GM18873 (cell line): ENCODE measurements at regions not wholly inside any gene's neighbourhood (a gene's known extent, or its start where the extent isn't known, plus 50 kb on each side); places are given as distances from the start of the nearest gene placed in this dataset.

Experiments used
- ATAC-seq: cut with Tn5 transposase; IDR thresholded peaks from one replicate; pipeline ENCODE4 v1.9.1; 2021; ENCODE audit warnings: mild to moderate bottlenecking, moderate library complexity, moderate number of reproducible peaks; ENCODE audit not compliant: unreplicated experiment, low FRiP score

GRCh38 chr1:232225336-232226131 lies 404.4 kb downstream of the SIPA1L2 start:
- no peak for ATAC-seq

- no peak for ATAC-seq
Measured at GRCh38 chr1:232223887-232224286, 406.0 kb downstream of the SIPA1L2 start.

- ATAC-seq: no peak
Measured at GRCh38 chr1:232223183-232223708, 406.7 kb downstream of the SIPA1L2 start.

GRCh38 chr1:232222614-232223013 lies 407.3 kb downstream of the SIPA1L2 start:
- ATAC-seq: no peak

GRCh38 chr1:232221802-232222499 lies 408.0 kb downstream of the SIPA1L2 start:
- ATAC-seq: no peak

GRCh38 chr1:232218955-232219865 lies 410.7 kb downstream of the SIPA1L2 start:
- ATAC-seq: no peak

- no peak for ATAC-seq
Measured at GRCh38 chr1:232213928-232214327, 416.0 kb downstream of the SIPA1L2 start.

- ATAC-seq: no peak
Measured at GRCh38 chr1:232212253-232212652, 417.7 kb downstream of the SIPA1L2 start.

GRCh38 chr1:232211149-232211548 lies 418.8 kb downstream of the SIPA1L2 start:
- no peak for ATAC-seq

GRCh38 chr1:232209357-232209756 lies 420.6 kb downstream of the SIPA1L2 start:
- no peak for ATAC-seq

- no peak for ATAC-seq
Measured at GRCh38 chr1:232207073-232207866, 422.7 kb downstream of the SIPA1L2 start.

GRCh38 chr1:232204269-232204668 lies 425.7 kb downstream of the SIPA1L2 start:
- ATAC-seq: no peak

- no peak for ATAC-seq
Measured at GRCh38 chr1:232201024-232201423, 428.9 kb downstream of the SIPA1L2 start.

GRCh38 chr1:232196042-232196441 lies 433.9 kb downstream of the SIPA1L2 start:
- ATAC-seq: no peak

- no peak for ATAC-seq
Measured at GRCh38 chr1:232194424-232194823, 435.5 kb downstream of the SIPA1L2 start.

- no peak for ATAC-seq
Measured at GRCh38 chr1:232193451-232193783, 436.5 kb downstream of the SIPA1L2 start.

- no peak for ATAC-seq
Measured at GRCh38 chr1:232192781-232193450, 437.0 kb downstream of the SIPA1L2 start.

- no peak for ATAC-seq
Measured at GRCh38 chr1:232191560-232191959, 438.4 kb downstream of the SIPA1L2 start.

GRCh38 chr1:232188318-232188717 lies 441.6 kb downstream of the SIPA1L2 start:
- ATAC-seq: no peak
